NCI-H187 treated with DMSO at 0.1 percent for 48 hours (cell line): ENCODE measurements at regions not wholly inside any gene's neighbourhood (a gene's known extent, or its start where the extent isn't known, plus 50 kb on each side); places are given as distances from the start of the nearest gene placed in this dataset.
A peak's percentile ranks its signal among the peaks of the same experiment; 100 is the strongest.
"Not testable (repeated sequence)": the region's sequence is repeated elsewhere in the genome, so short reads cannot be mapped to it uniquely, and the experiment has no call there.

Source experiments
- DNase-seq: peaks from one replicate; lab custom pipeline; 2025; lab: John Stamatoyannopoulos, UW

DNA sequence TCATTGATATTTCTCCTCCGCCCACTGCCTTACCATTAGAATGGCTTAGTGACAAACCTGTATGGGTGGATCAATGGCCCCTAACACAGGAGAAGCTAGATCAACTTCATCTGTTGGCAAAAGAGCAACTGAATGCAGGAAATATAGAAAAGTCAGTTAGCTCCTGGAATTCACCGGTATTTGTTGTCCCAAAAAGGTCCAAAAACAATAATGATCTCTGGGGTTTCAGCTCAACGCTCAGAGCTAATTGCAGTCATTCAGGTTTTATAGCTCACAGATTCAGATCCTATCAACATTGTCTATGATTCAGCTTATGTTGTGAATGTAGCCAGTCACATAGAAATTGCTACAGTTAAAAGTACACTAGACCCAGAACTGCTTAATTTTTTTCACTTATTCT, 124.0 kb upstream of the ZCCHC13 start:
- no peak for DNase-seq

DNA sequence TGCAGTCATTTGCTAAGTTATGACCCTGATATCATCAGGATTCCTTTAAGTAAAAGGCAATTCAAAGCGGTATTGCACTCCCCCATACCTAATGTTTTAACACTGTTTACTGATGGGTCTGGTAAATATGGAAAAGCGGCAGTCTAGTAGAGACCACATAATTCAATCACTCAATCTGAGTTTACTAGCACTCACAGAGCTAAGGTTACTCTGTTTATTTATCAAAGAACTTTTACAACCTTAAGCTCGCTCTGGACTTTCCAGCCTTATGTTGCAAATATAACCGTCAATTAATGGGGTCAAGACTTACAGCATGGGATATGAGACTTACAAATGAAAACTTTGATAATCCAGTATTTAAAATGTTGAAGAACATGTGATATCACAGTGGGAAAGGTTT, 124.5 kb upstream of the ZCCHC13 start:
- no peak for DNase-seq

DNA sequence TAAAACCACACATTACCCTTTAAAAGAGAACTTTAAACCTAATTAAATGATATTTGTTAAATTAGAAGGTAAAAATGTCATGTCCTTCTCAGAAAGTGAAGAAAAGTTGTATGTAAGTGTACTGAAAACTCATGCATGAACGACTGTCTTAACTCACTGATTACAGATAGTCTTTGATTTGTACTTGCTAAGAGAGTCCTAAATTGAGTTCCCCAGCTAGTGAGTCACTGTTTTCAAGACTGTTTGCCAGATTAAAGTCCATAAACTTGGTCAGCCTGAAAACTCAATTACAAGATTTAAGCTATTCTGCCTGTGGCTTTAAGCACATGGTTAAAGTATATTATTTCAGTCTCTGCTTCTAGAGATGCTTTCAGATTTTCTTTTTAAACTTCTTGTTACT, 124.9 kb upstream of the ZCCHC13 start:
- no peak for DNase-seq

DNA sequence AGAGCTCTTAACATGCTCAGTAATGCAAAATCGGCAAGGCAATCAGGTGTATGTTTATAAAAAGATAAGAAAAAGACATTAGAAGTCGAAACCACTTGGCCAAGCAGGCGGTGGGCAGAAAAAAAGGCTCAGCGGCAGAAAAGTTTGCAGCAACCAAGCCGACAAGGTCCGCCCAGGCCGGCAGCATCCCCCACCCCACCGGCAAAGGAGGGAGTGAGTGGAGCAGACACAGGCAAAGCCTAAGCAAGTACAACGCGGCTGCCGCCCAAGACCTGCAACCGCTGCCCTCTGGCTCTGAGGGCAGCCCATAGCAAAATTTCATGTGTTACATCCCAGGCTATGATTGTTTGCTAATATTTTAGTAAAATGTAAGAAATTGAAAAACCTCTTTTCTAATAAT, 125.4 kb upstream of the ZCCHC13 start:
- no peak for DNase-seq

DNA sequence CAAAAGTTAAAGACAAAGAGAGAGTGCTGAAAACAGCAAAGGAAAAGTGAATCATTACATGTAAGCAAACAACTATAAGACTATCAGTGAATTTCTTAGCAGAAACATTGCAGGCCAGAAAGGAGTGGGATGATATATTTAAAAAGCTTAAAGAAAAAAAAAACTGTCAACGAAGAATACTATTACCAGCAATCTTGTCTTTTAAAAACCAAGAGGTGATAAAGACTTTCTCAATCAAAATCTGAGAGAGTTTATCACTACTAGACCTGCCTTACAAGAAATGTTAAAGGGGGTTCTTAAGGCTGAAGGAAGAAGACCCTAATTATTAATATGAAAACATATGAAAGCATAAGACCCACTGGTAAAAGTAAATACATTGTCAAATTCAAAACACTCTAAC, 132.5 kb upstream of the ZCCHC13 start:
- no peak for DNase-seq

GRCh38 chrX:74162199-74162598, 141.8 kb upstream of the ZCCHC13 start:
- DNase-seq, result no peak

DNA sequence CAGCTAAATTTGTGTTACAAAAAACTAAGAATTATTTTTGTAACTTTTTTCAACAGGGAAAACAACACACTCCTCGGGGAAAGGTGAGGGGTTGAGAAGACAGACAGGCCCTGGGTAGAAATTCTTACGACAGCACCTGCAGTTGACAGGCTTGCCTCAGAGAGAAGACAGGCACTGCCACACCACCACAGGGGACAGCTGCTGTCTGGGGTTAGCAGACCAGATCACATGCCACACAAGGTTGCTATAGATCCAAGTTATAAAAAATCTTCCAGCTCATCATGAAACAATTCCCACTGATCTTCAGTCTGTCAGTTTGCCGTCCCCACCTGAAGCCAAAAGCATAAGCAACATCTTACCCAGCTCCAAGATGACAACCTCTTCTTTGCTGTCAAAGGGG, 143.2 kb upstream of the ZCCHC13 start:
- no peak for DNase-seq

DNA sequence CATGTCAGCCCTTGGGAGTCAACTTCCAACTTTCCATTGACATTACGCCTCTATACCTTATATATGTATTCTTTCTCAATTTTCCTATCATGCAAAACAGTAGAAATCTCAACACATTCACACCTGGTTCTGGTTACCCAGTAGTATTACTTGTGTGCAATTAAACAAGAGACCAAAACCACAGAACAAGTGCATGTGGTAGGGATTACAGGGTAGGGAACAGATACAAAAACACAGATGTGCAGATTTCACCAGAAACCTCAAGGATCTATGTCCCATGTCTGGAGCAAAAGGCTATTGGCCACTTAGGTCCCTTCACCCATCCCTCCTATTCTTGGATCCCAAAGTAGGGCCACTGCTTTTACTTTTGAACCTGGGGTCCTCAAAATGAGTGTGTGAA, 143.6 kb upstream of the ZCCHC13 start:
- no peak for DNase-seq

- DNase-seq, result no peak
Observed at GRCh38 chrX:74147439-74147838, 156.5 kb upstream of the ZCCHC13 start.

DNA sequence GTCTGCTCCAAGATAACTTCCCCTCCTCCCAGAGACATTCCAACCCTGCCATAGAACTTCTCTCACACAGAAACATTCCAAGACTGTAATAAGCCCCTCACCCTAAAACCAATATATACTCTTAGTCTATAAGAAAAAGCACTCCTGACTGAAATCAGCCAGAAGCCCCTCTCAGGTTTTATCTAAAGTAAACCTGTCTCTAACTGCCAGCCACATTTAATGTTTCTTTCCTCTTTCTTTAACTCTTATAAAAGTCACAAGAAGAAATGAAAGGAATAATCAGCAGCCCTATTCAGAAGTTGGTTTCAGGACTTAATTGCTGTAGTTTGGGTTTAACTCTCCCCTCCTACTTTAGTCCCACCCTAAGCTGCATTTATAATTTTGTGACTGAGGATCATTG, 165.0 kb upstream of the ZCCHC13 start:
- DNase-seq, result no peak

- DNase-seq, result peak; percentile 1
Observed at GRCh38 chrX:74133156-74133796, 170.7 kb upstream of the ZCCHC13 start.

- DNase-seq, result no peak
Observed at GRCh38 chrX:74132280-74132679, 171.7 kb upstream of the ZCCHC13 start.

DNA sequence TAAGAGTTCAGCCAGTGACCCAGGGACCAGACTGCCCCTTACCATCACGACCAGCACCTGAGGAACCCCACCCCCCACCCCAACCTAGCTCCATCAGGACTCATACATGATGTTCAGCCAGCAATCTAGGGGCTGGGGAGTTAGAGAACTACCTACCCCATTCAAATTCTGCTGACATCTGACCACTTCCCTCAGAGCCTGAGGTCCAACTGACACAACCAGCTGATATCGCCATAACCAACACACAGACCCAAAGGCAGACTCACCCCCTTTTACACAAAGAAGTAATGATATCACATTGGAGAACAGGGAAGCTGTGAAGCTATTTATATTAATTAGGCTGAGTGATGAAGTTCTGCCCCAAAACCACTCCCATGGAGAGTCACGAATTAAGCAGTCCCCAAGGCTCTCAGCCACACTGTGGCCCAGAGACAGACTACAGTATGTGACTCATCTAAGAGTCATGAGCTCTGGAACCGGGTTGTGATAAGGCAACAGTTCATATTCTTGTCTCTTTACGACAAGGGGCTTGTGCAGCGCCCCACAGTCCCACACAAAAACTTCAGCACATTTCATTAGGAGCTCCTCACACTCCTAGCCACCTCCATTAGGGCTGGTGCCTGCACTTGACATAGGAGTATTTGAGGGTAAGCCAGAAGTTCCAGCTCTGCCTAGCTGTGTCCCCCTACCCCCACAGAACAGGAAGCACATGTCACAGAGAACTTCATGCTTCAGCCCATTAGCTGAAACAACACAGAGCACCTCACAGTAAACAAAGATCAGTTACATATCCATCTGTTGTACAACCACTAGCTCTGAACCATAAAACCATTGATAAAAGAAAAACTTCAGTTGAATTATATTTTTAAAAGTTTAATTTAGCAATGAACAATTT, 184.7 kb upstream of the ZCCHC13 start:
- no peak for DNase-seq

- DNase-seq, result no peak
Observed at GRCh38 chrX:74117962-74118902, 185.7 kb upstream of the ZCCHC13 start.

- DNase-seq, result no peak
Observed at GRCh38 chrX:74111245-74111644, 192.7 kb upstream of the ZCCHC13 start.

DNA sequence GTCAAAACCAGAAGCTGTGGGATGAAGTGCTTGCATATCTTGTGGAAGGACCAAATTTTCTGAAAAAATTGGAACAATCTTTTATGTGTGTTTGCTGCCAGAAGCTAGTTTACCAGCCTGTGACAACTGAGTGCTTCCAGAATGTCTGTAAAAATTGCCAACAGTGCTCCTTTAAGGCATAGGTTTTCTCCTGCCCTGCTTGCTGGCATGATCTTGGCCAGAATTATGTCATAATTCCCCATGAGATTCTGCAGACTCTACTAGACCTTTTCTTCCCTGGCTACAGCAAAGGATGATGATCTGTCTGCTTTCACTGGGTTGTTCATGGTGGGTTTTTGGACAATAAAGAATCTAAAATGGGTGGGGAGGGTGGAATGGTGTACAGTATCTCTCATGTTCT, 196.3 kb upstream of the ZCCHC13 start:
- DNase-seq, result no peak

DNA sequence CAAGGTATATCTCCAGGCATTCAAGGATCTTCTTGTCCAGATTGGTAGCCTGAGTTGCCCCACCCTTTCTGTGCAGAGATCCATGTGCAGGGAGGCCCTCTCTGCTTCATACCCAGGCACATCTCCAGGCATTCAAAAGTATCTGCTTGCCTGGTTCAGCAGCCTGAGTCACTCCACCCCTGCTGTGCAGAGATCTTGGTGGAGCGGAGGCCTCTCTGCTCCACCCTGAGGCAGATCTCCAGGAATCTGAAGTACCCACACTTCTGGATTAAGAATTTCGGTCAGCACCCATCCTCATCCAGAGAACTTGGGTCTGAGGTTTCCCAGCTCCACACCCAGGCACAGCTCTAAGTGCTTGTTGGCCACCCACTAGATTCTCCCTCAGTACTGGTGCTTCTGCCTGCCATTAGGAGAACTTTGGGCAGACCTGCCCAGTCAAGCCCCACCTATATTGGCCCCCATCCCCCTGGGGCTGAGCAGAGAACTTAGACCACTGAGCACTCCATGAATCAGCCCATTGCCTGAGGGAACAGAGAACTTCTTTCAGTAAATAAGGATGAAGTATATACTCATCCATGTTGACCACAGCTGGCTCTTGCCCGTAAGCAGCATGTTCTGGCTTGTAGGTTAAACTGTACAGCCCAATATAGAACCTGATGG, 199.5 kb upstream of the ZCCHC13 start:
- no peak for DNase-seq

DNA sequence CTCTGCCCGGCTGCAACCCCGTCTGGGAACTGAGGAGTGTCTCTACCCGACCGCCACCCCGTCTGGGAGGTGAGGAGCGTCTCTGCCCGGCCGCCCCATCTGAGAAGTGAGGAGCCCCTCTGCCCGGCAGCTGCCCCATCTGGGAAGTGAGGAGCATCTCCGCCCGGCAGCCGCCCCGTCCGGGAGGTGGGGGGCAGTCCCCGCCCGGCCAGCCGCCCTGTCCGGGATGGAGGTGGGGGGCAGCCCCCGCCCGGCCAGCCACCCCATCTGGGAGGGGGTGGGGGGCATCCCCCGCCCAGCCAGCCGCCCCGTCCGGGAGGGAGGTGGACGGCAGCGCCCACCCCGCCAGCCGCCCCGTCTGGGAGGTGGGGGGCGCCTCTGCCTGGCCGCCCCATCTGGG, 205.6 kb upstream of the ZCCHC13 start:
- DNase-seq, result not testable (repeated sequence)

GRCh38 chrX:74090049-74090448, 213.9 kb upstream of the ZCCHC13 start:
- no peak for DNase-seq

GRCh38 chrX:74085642-74086236, 218.2 kb upstream of the ZCCHC13 start:
- no peak for DNase-seq

DNA sequence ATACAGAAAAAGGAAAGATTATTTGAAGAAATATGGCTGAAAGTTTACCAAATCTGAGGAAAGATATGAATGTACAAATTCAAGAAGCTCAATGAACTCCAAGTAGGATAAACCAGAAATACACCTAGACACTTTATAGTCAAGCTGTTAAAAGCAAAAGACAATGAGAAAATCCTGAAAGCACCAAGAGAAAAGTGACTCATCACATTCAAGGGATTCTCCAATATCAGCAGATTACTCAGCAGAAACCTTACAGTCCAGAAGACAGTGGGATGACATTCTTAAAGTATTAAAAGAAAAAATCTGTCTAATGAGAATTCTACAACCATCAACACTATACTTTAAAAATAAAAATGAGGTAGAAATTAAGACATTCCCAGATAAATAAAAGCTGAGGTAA, 223.8 kb upstream of the ZCCHC13 start:
- no peak for DNase-seq
